ENCODE measurements at regions not wholly inside any gene's neighbourhood (a gene's known extent, or its start where the extent isn't known, plus 50 kb on each side); places are given as distances from the start of the nearest gene placed in this dataset.
A peak's percentile ranks its signal among the peaks of the same experiment; 100 is the strongest.

DNA sequence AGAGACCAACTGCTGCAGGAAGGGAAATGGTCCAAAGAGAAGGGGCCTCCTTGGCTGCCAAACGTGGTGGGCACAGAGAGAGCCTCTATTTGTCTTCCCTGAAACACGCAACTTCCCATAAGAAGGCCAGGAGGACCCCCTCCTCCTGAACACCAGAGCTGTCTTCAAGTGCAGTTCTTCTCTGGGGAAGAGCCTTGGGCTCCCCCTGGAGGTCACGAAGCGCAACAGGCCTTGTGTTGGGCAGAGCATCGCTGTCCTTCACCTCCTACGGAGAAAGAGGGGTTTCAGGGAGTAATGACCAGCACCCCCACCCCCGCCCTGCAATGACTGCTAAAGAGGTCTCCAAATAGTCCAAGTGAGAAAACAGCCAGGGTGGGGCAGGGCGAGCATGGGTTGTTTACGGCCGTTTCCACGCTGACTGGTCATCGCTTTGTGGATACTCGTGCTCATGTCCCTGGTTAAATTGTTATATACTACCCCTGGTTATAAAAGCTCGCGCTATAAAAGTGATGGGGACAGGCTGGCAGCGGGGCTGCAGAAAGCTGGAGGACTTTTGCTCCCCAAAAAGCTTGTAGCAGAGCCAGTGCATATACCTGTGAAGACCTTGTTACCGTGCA is 397.5 kb upstream of the ATP10A start:
- Histone ChIP-seq H3K27ac (ENCODE audit: low read length) (no peak overlapping the region), H2AFZ (ENCODE audit: low read depth, low read length) (no peak overlapping the region), H3K36me3 (ENCODE audit: insufficient read depth, low read length) (no peaks in the 10 kb centered on the region), H3K79me2 (replicated peaks; ENCODE audit: insufficient read depth, low read length) (no peaks in the 10 kb centered on the region), H3K9me3 (ENCODE audit: low read length) (no peaks in the 10 kb centered on the region), H3K9ac (ENCODE audit: low read length) (no peak overlapping the region), H3K27me3 (ENCODE audit: insufficient read depth, low read depth, low read length) (no peaks in the 10 kb centered on the region), H3K9me2 (ENCODE audit: insufficient read depth, low read length) (no peaks in the 10 kb centered on the region), H4K20me1 (ENCODE audit: insufficient read depth) (no peaks in the 10 kb centered on the region), H3K4me3 (ENCODE audit: low read length) (no peak overlapping the region), H3F3A (ENCODE audit: insufficient read depth, low read length, poor library complexity, severe bottlenecking) (no peaks in the 10 kb centered on the region), H3K4me2 (ENCODE audit: low read length) (no peak overlapping the region)
- TF ChIP-seq TAF1 (IDR thresholded peaks at IDR 0.05; ENCODE audit: low read depth) (no peak), RAD21 (conservative IDR thresholded peaks at IDR 0.05) (peak; percentile 56), MXI1 (conservative IDR thresholded peaks at IDR 0.05; ENCODE audit: poor library complexity, severe bottlenecking) (no peak), SMC3 (conservative IDR thresholded peaks at IDR 0.05; ENCODE audit: poor library complexity) (peak; percentile 66), EZH2 (IDR thresholded peaks at IDR 0.05; ENCODE audit: borderline replicate concordance, insufficient read depth, low read length, poor library complexity, severe bottlenecking) (no peak), POLR2AphosphoS5 (IDR thresholded peaks at IDR 0.05) (no peak), EP300 (conservative IDR thresholded peaks at IDR 0.05; ENCODE audit: poor library complexity, severe bottlenecking) (no peak)
- TF ChIP-seq, protein P1, sequence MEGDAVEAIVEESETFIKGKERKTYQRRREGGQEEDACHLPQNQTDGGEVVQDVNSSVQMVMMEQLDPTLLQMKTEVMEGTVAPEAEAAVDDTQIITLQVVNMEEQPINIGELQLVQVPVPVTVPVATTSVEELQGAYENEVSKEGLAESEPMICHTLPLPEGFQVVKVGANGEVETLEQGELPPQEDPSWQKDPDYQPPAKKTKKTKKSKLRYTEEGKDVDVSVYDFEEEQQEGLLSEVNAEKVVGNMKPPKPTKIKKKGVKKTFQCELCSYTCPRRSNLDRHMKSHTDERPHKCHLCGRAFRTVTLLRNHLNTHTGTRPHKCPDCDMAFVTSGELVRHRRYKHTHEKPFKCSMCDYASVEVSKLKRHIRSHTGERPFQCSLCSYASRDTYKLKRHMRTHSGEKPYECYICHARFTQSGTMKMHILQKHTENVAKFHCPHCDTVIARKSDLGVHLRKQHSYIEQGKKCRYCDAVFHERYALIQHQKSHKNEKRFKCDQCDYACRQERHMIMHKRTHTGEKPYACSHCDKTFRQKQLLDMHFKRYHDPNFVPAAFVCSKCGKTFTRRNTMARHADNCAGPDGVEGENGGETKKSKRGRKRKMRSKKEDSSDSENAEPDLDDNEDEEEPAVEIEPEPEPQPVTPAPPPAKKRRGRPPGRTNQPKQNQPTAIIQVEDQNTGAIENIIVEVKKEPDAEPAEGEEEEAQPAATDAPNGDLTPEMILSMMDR (IDR thresholded peaks at IDR 0.05; ENCODE audit: poor library complexity, severe bottlenecking), result peak; percentile 60
- TF ChIP-seq, protein P2, sequence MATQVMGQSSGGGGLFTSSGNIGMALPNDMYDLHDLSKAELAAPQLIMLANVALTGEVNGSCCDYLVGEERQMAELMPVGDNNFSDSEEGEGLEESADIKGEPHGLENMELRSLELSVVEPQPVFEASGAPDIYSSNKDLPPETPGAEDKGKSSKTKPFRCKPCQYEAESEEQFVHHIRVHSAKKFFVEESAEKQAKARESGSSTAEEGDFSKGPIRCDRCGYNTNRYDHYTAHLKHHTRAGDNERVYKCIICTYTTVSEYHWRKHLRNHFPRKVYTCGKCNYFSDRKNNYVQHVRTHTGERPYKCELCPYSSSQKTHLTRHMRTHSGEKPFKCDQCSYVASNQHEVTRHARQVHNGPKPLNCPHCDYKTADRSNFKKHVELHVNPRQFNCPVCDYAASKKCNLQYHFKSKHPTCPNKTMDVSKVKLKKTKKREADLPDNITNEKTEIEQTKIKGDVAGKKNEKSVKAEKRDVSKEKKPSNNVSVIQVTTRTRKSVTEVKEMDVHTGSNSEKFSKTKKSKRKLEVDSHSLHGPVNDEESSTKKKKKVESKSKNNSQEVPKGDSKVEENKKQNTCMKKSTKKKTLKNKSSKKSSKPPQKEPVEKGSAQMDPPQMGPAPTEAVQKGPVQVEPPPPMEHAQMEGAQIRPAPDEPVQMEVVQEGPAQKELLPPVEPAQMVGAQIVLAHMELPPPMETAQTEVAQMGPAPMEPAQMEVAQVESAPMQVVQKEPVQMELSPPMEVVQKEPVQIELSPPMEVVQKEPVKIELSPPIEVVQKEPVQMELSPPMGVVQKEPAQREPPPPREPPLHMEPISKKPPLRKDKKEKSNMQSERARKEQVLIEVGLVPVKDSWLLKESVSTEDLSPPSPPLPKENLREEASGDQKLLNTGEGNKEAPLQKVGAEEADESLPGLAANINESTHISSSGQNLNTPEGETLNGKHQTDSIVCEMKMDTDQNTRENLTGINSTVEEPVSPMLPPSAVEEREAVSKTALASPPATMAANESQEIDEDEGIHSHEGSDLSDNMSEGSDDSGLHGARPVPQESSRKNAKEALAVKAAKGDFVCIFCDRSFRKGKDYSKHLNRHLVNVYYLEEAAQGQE (IDR thresholded peaks at IDR 0.05; ENCODE audit: borderline replicate concordance), result no peak

DNA sequence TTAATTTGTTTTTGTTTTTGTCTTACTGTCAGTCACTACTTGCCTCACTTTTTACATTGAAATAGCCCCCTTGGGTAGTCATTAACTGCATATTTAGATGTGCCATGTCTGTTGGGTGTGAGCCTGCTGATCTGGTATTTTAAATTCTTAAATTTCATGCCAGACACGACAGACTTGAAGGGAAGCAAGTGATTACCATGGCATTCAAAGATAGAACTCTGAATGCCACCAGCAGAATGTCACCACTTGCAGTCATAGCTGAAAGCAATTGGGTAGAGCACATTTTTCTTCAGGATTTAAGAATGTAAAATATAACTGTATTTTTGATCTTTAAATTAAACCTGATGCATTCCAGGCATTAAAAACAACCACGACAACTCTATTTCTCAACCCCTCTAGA is 396.5 kb upstream of the ATP10A start:
- Histone ChIP-seq H4K20me1 (ENCODE audit: insufficient read depth) (no peaks in the 10 kb centered on the region), H3F3A (ENCODE audit: insufficient read depth, low read length, poor library complexity, severe bottlenecking) (no peaks in the 10 kb centered on the region), H2AFZ (ENCODE audit: low read depth, low read length) (no peak overlapping the region)

More for the DNA sequence above, 396.5 kb upstream of the ATP10A start:
- Histone ChIP-seq H3K9me2 (ENCODE audit: insufficient read depth, low read length) (no peaks in the 10 kb centered on the region), H3K79me2 (replicated peaks; ENCODE audit: insufficient read depth, low read length) (no peaks in the 10 kb centered on the region), H3K9ac (ENCODE audit: low read length) (no peak overlapping the region), H3K4me3 (ENCODE audit: low read length) (no peak overlapping the region), H3K9me3 (ENCODE audit: low read length) (no peaks in the 10 kb centered on the region), H3K36me3 (ENCODE audit: insufficient read depth, low read length) (no peaks in the 10 kb centered on the region), H3K4me2 (ENCODE audit: low read length) (no peak overlapping the region), H3K27ac (ENCODE audit: low read length) (no peak overlapping the region), H3K27me3 (ENCODE audit: insufficient read depth, low read depth, low read length) (no peaks in the 10 kb centered on the region)
- TF ChIP-seq, protein P1 (IDR thresholded peaks at IDR 0.05; ENCODE audit: poor library complexity, severe bottlenecking), result no peak
- TF ChIP-seq, protein P2 (IDR thresholded peaks at IDR 0.05; ENCODE audit: borderline replicate concordance), result no peak
- no peak for TF ChIP-seq MXI1 (conservative IDR thresholded peaks at IDR 0.05; ENCODE audit: poor library complexity, severe bottlenecking)

All from neural cell (in vitro differentiated cells).